Upper lobe of right lung (tissue), 1 donor: ENCODE measurements at regions not wholly inside any gene's neighbourhood (a gene's known extent, or its start where the extent isn't known, plus 50 kb on each side); places are given as distances from the start of the nearest gene placed in this dataset.

Source experiments
- ATAC-seq: fragments of 200-7000 bp; cut with Tn5 transposase; one replicate; pipeline ENCODE4 v1.9.1; 2020; ENCODE audit warnings: mild to moderate bottlenecking, moderate library complexity
- DNase-seq: peaks from one replicate; pipeline ENCODE4 v3.0.0-alpha.2; 2020
- H3K27ac ChIP-seq: fragments of 200-600 bp; one replicate; pipeline ENCODE4 v1.8.0; 2022
- H3K27me3 ChIP-seq: fragments of 200-600 bp; one replicate; pipeline ENCODE4 v1.8.0; 2022; ENCODE audit warnings: mild to moderate bottlenecking
- H3K36me3 ChIP-seq: fragments of 200-600 bp; one replicate; pipeline ENCODE4 v1.8.0; 2022
- H3K4me1 ChIP-seq: fragments of 200-600 bp; one replicate; pipeline ENCODE4 v1.8.0; 2022
- H3K4me3 ChIP-seq: fragments of 200-600 bp; one replicate; pipeline ENCODE4 v1.8.0; 2022; ENCODE audit warnings: mild to moderate bottlenecking
- H3K9me3 ChIP-seq: fragments of 200-600 bp; one replicate; pipeline ENCODE4 v1.8.0; 2022
- intact Hi-C: fragments of 100-400 bp; cut with DNase I; formaldehyde crosslinking; loops from one replicate; pipeline ENCODE4 v1.11.0; 2022
- TF ChIP-seq, protein P1 (sequence below): fragments of 200-600 bp; IDR thresholded peaks from one replicate; pipeline ENCODE4 v1.8.0; 2022; ENCODE audit warnings: antibody characterized with exemption
- donor health status: DM: no; HTN: yes; CAD: no; lungs with severe emphysema.

DNA sequence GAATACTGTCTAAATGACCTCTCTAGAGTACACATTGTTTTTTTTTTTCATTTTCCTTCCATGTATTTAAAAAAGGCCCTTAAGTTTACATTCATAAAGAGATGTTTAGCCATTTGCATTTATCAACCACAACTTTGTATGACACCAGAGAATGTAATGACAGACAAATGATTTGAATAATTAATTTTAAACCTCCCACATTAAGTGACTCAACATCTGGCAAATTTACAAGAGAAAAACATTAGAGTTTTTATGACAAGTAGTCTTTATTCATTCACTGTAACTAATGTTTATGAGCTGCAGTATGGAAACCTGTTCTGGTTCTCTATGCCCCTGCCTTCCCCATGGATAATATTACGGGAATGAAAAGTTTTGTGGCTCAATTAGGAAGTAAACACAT is 1093.8 kb upstream of the CDH9 start:
- no peak for ATAC-seq

DNA sequence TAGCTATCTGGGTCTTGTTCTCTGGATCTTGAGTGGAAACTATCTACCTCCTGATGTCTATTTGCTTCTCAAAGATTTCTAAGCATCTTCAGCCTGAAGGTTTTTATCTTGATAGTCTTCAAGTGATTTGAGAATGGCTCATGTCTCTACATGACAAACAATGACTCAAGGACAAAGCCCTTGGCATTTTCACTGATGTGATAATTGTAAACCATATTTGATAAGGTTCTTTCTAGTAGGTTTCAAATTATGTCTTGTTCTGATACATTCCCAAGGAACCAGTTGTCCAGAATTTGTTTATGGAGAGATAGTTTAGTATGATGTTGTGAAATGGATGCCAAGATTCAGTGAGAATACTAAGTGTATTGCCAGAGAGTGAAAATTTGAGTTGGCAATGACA is 1079.3 kb upstream of the CDH9 start:
- no peak for ATAC-seq
- Histone ChIP-seq H3K27ac (no peak overlapping the region), H3K4me1 (no peaks in the 10 kb centered on the region), H3K27me3 (no peaks in the 10 kb centered on the region), H3K9me3 (no peaks in the 10 kb centered on the region), H3K36me3 (no peaks in the 10 kb centered on the region), H3K4me3 (no peak overlapping the region)
- no peak for DNase-seq
- intact Hi-C loops, result no loop called here
- TF ChIP-seq, protein P1, sequence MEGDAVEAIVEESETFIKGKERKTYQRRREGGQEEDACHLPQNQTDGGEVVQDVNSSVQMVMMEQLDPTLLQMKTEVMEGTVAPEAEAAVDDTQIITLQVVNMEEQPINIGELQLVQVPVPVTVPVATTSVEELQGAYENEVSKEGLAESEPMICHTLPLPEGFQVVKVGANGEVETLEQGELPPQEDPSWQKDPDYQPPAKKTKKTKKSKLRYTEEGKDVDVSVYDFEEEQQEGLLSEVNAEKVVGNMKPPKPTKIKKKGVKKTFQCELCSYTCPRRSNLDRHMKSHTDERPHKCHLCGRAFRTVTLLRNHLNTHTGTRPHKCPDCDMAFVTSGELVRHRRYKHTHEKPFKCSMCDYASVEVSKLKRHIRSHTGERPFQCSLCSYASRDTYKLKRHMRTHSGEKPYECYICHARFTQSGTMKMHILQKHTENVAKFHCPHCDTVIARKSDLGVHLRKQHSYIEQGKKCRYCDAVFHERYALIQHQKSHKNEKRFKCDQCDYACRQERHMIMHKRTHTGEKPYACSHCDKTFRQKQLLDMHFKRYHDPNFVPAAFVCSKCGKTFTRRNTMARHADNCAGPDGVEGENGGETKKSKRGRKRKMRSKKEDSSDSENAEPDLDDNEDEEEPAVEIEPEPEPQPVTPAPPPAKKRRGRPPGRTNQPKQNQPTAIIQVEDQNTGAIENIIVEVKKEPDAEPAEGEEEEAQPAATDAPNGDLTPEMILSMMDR, result no peak

More for the DNA sequence above, 1093.8 kb upstream of the CDH9 start:
- DNase-seq, result no peak
- Histone ChIP-seq H3K27ac (no peak overlapping the region), H3K4me3 (no peak overlapping the region), H3K4me1 (no peaks in the 10 kb centered on the region), H3K36me3 (no peaks in the 10 kb centered on the region), H3K27me3 (no peaks in the 10 kb centered on the region), H3K9me3 (no peaks in the 10 kb centered on the region)
- intact Hi-C loops, result no loop called here
- TF ChIP-seq, protein P1, result no peak

DNA sequence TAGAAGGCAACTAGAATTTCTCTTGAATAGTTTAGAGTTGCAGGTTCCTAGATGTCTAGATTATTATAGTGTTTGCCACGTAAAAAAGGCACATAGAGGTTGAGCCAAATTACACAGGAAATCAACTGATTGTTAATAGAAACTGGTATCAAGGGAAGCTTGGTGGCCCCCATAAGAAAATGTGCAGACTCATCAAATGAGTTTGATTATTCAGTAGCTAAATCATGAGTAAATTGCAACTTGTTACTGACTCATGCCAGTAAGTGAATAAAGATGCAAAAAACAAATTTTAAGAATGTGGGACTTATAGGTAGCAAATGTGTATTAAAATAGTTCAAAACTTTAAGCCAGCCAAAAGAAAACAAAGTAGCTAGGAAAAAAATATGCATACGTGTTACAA is 1078.9 kb upstream of the CDH9 start:
- DNase-seq, result no peak
- no peaks in the 10 kb centered on the region for H3K36me3 ChIP-seq
- intact Hi-C loops, result no loop called here
- H3K9me3 ChIP-seq, result no peaks in the 10 kb centered on the region
- ATAC-seq, result no peak
- H3K4me3 ChIP-seq, result no peak overlapping the region
- H3K27ac ChIP-seq, result no peak overlapping the region
- TF ChIP-seq, protein P1, result no peak
- H3K4me1 ChIP-seq, result no peaks in the 10 kb centered on the region
- H3K27me3 ChIP-seq, result no peaks in the 10 kb centered on the region

DNA sequence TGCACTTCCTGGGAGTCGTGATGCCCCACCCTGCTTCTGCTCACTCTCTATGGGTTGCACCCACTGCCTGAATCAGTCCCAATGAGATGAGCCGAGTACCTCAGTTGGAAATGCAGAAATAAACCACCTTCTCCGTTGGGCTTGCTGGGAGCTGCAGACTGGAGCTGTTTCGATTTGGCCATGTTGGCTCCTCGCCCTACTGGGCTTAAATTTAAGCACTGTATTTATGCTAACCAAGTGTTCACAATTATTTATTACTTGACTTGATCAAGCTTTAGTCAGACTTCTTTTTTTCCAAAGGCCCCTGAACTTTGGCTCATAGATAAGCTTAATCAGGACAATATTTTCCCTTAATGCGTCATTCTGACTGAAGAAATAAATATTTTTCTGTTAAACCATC is 1072.4 kb upstream of the CDH9 start:
- TF ChIP-seq, protein P1, result no peak
- no peak for ATAC-seq
- intact Hi-C loops, result no loop called here

DNA sequence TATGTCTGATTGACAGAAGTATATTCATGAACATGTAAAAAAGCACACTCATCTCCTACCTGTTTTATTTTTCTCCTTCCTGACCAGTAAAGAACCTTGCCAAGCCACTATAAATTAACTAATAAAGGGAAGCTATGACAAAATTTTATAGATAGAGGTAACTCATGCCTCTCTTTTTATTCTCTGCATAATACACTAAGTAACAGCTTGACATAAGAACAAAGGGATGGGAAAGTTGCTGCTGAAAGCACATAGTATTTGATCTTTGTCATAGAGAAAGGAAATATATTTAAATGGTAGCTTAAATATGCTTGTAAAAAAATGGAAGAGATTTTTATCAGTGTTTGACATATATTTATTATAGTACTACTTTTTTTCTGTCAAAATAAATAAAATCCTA is 1065.7 kb upstream of the CDH9 start:
- Histone ChIP-seq H3K36me3 (no peaks in the 10 kb centered on the region), H3K27me3 (no peaks in the 10 kb centered on the region), H3K27ac (no peak overlapping the region), H3K4me1 (no peaks in the 10 kb centered on the region), H3K9me3 (no peaks in the 10 kb centered on the region), H3K4me3 (no peak overlapping the region)
- TF ChIP-seq, protein P1, result no peak
- intact Hi-C loops, result no loop called here
- ATAC-seq (no peak), DNase-seq (no peak)

More for the DNA sequence above, 1072.4 kb upstream of the CDH9 start:
- H3K4me1 ChIP-seq, result no peaks in the 10 kb centered on the region
- H3K27me3 ChIP-seq, result no peaks in the 10 kb centered on the region
- no peak overlapping the region for H3K27ac ChIP-seq
- no peaks in the 10 kb centered on the region for H3K36me3 ChIP-seq
- no peaks in the 10 kb centered on the region for H3K9me3 ChIP-seq
- DNase-seq, result no peak
- H3K4me3 ChIP-seq, result no peak overlapping the region

DNA sequence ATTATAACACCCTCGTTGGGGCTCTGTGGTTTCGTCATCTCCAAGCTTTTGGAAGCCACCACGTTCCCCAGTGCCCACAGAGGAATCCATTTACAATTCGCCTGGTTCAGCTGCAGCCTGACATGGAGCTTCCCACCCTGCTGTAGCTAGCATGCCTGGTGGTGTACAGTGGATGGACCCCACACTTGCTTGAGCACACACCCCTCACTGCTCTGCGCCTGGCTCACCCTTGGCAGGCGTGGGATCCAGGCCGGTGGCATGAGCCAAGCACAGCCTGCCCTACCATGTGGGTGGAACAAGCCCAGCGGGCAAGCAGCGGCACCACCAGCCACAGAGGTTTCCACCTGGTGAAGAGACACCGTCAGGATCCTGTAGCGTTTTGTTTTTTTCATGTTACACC is 1045.7 kb upstream of the CDH9 start:
- H3K27ac ChIP-seq, result no peak overlapping the region
- TF ChIP-seq, protein P1, result no peak
- H3K4me1 ChIP-seq, result no peaks in the 10 kb centered on the region
- no peaks in the 10 kb centered on the region for H3K27me3 ChIP-seq
- no peaks in the 10 kb centered on the region for H3K9me3 ChIP-seq
- intact Hi-C loops, result no loop called here
- H3K36me3 ChIP-seq, result no peaks in the 10 kb centered on the region
- H3K4me3 ChIP-seq, result no peak overlapping the region
- ATAC-seq, result peak; percentile 58
- no peak for DNase-seq
